Hematopoietic multipotent progenitor cell treated with erythropoietin and hydrocortisone succinate and interleukin-3 and kit ligand, for 4 days (in vitro differentiated cells): ENCODE measurements at regions not wholly inside any gene's neighbourhood (a gene's known extent, or its start where the extent isn't known, plus 50 kb on each side); places are given as distances from the start of the nearest gene placed in this dataset.

ENCODE experiments used
- DNase-seq: peaks from one replicate; pipeline ENCODE4 v3.0.0-alpha.2; 2015

DNA sequence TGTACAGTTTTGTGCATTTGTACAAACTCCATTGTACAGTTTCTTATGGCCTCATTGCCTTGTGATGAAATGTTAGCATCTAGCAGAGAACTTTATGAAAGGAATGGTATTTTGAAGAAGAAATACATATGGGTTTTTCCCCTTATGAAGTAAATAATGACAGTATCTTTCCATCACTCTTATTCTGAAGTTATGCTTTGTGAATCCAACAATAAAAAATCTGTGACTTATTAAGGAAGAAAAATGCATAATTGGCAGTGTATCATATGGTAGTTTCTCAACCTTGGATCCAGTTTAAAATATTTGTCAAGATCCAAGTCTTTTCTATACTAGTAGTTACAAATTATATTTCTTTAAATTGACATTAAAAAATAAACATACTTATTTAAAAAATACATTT, 859.1 kb upstream of the FLRT2 start:
- DNase-seq = no peak

DNA sequence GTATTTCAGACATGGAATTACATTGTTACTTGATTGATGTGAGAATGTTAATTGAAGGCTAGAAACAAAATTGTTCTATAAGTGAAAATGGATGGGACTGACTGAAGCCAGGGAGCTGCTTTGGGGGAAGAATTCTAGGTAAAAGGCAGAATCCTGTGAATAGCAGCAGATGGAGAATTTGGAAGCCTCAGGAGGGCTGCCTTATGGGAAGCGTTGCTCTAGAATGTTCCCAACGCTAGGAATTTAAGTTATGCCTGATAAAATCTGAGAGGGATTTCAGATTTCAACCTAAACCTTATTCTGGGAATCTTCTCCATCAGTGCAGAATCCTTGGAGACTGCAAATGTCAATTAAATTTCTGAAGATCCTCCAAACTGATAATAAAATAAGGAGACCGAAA, 858.2 kb upstream of the FLRT2 start:
- DNase-seq = no peak

DNA sequence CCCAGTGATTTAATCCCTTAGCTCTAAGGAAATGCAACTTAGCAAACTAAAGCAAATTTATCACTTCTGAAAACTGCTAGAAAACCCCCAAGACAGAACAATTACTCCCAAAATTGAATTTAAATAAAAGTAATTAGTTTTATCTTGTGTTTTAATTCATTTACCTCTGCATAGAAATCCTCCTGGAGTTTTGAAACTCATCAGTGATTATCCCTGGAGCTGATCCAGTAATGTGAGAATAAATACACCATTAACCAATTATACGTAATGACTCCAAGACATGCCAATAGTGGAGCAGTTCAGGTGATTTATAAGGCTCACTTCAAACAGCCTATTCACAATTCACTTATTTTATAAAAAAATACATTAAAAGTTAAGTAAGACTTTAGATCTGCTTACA, 855.3 kb upstream of the FLRT2 start:
- no peak for DNase-seq

DNA sequence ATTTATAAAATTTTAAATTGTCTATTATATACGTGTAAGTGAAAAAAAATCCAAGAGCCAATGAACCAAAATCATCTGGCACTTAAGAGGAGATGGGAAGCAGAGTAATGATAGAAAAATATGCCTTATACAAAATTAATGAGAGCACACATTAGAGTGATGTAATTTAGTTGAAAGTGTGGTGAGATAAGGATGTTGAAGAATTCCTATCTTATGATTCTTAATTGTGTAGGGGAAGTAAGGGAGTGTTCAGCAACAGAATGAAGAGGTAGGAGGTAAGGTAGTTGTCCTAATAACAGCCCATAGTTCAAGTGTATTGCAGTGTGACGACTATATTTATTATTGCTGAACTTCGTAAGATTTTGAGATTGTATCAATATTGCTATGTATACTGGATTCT, 843.4 kb upstream of the FLRT2 start:
- no peak for DNase-seq

DNA sequence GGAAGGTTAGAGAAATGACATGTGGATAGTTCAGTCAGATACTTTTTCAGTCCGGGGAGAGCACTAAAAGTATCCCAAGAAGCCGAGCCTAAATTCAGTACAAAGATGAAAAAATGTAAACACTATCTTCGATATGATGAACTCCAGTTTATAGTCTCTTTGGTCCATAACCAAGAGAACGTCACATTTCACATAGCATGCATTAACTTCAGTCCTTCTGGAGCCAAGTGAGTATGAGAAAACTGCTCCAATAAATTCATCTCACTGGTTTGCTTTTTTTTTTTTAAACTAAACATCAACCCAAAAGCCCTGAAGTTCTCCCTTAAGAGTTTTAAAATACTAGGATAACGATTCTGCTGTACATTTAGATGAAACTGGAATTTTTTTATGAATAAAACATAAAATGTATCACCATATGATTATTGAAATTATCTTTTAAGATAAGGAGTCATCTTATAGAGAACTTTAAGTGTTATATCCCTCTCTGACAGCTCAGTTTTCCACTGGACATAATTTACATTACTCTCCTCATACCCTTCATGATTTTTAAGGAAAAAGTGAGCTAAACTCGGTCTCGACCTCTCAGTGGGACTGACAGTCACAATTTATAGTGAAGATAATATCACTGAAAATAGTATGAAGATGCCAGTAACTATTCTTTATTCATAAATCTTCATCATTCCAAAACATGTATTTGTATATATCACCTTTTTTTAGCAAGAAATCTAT, 841.5 kb upstream of the FLRT2 start:
- no peak for DNase-seq

DNA sequence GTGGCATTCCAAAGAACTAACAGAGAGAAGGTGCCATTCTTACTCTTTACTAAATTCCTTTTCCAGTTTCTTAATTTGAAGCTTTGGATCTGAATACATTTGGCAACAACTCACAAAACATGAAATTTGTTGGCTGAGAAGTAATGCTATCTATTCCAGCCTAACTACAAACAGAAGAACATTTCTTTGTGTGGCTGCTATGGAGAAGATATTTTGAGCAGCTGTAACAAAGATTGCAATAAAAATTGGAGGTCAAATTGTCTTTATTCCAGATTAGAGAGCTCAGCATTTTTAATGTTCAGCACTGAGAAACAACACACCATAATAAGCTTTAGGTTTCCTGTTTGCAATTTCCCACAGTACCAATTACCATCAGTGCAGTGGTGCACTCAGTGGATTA, 835.8 kb upstream of the FLRT2 start:
- DNase-seq = no peak

DNA sequence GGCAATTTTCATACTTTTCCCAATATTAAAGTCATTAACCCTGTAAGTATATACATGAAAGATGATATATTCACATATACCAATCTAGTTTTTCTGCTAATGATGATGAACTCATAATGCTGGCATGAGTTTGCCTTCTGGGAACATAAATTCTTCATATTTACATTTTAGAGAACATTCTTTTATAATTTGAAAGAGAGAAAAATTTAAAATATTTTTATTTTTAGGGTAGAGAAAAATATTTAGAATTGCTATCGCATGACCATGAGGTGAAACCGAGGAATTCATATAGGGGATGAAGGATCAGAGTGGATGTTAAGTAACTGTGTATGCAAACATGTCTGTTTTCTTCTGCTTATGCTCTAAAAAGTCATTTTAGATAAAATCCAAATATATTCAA, 825.3 kb upstream of the FLRT2 start:
- DNase-seq = no peak

DNA sequence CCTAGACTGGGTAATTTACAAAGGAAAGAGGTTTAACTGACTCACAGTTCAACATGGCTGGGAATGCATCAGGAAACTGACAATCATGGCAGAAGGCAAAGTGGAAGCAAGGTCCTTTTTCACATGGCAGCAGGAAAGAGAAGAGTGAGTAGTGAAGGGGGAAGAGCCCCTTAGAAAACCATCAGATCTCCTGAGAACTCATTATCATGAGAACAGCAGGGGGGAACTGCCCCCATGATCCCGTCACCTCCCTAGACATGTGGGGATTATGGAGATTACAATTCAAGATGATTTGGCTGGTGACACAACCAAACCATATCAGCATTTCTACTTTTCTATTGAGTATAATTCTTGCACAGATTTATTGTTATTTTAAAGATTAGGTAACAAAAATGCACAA, 822.1 kb upstream of the FLRT2 start:
- no peak for DNase-seq

DNA sequence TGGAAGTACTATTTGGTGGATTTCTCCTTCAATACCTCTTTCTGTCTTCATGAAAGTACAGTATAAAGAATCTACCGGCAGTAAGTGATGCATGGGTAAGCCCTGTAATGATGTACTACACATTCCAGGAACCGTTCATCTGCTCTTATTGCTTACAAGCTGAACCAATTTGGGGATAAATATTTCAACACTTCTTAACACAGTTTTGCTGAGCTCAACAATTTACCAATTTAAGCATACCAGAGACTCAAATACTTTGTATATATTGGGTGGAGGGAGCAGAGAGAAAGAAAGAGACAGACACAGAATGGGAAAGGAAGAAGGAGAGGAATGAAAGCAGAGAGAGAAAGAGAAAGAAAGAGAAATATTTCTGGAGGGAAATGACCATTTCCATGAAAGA, 821.1 kb upstream of the FLRT2 start:
- no peak for DNase-seq

DNA sequence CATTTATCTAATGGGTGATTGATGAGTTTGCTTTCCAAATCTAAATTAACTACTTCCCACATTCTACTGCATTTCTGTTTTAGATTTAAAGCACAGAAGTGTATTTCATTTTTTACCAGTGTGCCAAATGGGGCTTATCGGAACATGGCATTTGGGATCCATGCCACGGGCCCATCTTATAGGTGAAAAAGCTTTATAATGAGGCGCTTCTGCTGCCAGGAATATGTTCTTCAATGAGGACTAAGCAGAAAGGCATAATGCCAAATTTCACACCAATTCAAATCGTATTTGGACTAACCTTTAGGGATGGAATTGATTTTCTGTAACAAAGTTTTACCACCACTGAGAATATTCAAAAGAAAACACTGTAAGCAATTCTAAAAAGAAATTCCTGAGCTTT, 803.5 kb upstream of the FLRT2 start:
- DNase-seq = no peak

DNA sequence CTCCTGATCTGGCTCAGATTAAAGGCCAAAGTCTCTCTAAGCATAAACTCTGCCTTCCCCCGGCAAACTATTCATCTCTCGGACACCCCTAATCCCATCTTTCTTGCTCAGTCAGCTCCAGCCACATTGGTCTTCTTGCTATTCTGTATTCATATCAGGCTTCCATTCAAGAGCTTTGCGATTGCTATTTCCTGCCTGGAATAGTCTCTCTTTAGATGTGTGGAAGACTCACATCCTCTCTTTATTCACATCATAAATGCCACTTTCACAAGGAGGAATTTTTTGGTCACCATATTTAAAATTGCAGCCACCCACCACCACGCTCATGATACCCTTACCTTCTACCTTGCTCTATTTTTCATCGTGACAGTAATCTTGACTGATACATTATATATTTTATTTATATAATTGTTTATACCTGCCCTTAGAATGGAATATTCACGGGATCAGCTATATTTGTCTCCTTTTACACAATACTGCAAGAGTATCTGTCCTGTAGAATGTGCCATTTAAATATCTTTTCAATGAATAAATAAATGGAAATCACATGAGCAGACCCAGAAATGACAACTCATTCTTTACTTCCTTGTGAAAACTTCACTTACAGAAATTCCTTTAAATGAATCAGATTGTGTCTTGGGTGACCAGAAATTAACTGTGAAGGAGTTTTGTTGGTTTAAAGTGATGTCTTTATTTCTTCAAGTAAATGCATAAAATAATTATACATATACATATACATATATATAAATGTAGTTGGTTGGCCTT, 780.6 kb upstream of the FLRT2 start:
- no peak for DNase-seq

DNA sequence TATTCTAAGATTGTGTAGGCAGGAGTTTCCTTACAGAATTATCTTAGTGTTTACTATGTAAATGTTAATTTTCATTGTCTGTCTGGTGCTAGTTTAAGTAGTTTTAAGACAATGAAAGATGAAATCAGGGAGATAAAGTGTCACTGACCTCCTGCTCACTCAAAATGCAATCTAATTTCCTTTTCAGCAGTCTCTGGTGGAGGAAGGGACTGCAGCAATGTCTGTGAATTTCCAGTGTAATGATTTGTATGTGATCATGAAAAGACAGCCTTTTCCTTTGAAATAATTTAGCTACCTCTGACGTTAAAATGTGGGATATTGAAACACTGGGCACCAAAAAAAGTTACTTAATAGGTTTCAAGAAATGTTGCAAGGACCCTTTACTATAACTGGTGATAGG, 779.7 kb upstream of the FLRT2 start:
- DNase-seq = no peak

DNA sequence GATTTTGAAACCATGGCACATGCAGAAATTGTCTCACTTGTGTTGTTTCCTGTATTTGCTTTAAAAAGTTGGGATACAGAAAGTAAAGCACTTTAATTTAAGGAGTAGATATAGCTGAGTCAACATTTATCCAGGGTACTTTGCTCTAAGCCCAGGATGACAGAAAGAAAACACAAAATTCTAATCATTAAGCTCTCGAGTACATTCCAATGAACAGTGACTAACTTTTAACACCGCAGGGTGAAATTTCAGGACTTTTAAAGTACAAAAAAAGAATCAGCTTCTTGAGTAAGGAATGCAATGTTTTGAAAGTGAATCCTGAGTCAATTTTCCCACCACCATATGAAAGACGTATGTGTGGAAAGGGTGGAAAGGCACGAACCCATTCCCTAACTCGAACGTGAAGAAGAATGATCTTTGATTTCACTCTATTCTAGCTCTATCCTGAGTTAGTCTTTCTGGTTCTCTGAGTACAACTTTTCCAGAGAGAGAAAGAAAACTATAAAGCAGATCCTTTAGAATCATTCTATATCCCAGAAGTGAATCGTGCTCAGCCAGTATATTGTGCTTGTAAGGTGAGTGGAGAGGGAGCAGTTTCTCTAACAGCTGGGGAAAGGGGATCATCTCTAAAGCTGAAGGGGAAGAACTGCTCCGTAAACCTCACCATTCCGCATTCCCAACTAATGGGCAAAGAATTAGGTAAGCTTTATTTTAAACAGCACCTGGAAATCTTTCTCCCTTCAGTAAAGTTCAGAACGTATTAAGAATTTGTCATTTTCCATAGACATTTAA, 779.0 kb upstream of the FLRT2 start:
- DNase-seq = no peak

DNA sequence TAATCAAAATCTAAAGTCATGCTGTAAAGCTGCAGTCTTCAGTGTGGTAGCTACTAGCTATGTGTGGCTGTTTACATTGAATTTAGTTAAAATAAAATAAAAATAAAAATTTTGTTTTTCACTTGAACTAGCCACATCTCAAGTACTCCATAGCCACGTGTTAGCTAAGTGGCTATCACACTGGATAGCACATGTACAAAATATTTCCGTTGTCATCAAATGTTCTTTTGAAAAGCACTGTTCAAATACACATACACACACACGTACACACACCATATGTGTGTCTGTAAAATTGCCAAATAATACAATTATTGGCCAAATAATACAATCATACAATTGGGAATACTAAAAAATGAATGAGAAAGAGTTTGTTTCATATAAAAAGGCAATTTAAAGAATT, 778.2 kb upstream of the FLRT2 start:
- DNase-seq = no peak

DNA sequence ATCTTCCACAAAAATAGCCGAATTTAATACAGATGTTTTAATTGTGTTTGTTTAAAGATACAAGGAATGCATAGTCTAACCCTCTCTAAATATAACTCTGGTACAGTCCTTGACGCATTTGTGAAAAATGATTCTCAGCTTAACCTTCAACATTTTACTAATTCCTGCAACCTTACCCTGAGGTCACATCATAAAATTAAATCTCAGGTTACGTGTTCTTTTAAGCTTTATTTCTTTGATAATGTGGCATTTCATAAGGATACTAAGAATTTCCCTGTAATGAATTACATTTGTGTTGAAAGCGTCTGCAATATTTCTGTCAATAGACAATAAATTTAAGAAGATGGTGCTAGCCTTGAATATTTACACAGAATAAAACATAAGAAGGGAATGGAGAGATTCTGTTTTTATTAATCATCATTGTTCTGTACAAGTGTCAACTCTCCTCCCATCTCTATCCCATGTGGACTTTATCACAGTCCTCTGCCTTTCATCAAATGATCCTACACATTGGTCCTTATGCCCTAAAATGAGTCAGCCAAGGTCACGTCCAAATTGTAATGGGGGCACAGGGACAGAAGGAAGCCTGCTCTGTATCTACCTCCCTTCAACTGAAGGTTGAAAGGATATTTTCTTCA, 769.3 kb upstream of the FLRT2 start:
- DNase-seq = no peak

DNA sequence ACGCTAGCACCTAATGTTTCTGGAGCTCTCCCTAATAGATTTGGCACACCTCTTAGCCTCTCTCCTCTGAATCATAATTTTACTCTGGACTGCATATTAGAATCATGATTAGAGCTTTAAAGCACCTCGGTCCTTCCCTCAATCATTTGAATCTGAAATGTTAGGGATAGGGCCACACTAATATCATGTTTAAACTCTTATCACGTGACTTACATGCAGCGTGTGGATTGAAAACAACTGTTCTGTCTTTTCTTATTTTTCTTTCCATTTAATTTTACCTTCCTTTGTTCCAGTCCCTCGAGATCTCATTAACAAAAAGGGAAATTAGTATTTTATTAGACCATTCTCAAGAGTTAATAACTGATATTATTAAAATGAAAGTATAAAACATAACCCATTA, 762.5 kb upstream of the FLRT2 start:
- DNase-seq = no peak

DNA sequence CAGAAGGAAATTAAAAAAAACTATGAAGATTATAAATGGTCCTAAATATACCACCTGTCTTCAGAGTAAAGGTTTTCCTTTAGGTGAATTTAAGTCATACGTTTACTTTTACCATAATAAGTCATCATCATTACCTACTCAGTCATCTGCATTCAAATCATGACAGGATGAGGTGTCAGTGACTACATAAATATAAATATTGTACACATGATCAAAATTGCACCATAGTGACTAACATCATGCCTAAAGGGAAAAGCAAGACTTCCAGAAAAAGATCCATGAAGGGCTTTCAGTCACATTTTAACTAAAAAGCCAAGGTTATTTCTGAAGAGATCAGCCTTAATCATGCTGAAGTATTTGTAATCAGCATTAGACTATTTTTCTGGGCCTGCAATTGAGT, 759.9 kb upstream of the FLRT2 start:
- no peak for DNase-seq

DNA sequence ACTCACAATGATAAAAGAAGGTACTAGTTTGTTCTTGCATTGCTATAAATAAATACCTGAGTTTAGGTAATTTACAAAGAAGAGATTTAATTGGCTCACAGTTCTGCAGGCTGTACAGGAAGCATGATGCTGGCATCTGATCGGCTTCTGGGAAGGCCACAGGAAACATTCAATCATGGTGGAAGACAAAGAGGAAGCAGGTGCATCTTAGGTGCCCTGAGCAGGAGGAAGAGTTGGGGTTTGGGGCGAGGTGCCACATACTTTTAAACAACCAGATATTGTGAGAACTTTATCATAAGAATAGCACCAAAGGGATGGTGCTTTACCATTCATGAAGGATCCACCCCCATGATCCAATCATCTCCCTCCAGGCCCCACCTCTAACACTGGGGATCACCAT, 752.6 kb upstream of the FLRT2 start:
- no peak for DNase-seq

DNA sequence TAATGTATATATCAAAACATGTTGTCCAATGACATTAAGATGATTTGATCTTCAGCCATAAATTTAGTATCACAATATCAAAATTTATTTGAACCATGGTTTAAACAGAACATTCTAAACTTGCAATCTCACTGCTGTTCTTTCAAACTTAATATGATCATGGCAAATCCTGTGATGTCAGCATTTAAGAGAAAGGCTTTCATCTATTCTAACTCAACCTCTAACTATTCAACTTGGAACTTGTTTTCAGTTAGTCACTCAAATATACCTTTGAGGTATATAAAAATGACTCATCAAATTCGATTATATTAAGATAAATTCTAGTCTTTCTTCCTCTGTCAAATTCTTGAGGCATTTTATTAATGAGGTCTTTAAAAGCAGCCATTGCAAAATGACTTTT, 747.0 kb upstream of the FLRT2 start:
- no peak for DNase-seq

DNA sequence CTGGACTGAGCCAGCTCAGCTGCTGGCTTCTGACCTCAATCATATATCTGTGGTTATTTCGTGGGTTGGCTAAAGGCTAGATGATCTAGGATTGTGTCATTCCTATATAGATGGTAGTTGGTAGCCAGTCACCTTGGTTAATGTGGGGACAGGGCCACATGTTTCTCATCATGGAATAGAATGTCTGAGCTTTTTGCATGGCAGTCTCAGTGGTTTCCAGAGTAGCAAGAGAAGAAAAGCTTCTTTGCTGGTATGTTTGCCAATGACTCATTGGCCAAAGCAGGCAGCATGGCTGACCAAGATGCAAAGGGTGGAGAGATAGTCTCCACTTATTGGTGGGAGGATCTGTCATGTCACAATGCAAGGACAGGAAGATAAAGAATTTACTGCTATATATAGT, 746.4 kb upstream of the FLRT2 start:
- DNase-seq = peak; percentile 0

DNA sequence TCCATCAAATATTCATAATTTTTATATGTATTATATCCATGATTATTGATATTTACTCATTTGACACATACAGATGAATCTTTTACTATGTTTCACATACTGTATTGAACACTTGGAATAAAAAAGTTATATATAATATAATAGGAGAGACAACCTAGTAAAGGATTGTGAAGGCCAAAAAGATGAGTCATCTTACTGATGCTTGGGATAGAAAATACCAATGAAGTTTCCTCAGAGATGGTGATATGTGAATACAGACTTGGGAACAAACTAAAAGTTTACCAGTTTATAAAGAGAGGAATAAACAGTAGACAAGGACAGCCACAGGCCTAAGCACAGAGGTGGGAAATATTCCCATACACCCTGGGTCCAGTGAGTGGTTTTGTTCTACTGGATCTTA, 743.9 kb upstream of the FLRT2 start:
- no peak for DNase-seq

DNA sequence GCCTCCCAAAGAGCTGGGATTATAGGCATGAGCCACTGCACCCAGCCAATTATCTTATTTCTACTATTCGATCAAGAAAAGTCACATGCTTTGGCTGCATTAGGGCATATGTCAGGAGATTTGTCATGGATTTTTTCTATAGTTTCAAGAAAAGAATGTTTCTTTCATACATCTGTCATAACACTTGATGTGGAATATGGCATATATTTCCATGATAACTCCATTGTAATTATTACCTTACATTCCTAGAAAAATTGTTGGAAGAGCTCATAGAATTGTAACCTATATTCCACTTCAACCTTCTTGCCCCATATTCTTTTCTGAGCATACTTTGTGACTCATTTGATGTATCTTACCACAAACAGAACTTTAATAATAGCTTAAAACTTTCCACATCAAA, 740.9 kb upstream of the FLRT2 start:
- no peak for DNase-seq

DNA sequence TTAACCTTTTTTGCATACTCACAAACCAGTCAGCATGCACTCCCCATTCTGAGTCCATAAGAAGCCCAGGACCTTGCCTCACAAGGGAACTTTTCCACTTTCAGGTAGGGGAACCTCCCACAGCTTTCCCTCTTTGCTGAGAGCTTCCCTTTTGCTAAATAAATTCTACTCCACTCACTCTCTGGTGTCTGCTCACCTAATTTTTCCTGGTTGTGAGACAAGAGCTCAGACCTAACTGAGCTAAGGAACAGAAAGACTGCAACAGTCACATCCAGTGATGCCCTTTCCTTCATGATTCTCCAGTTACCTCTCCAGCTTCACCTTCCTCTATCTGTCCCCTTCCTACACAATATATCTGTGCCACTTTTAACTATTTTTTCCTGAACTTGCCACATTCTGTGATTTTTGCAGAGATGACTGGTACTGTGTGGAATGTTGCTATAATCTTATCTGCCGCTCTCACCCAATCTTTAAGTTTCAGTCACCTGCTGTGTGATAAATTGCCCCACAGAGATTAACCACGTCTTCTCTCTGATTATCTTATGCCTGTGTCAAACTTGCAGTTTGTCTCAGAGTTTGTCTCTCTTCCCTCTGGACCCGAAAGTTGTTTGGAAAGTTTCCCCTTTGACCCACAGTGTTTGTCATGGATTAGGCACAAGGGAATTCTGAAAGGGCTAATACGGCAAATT, 737.1 kb upstream of the FLRT2 start:
- DNase-seq = no peak
